ENCODE measurements at regions not wholly inside any gene's neighbourhood (a gene's known extent, or its start where the extent isn't known, plus 50 kb on each side); places are given as distances from the start of the nearest gene placed in this dataset.
A peak's percentile ranks its signal among the peaks of the same experiment; 100 is the strongest.

GRCh38 chr3:177721864-177722785 is 524.8 kb upstream of the TBL1XR1 start:
- no peak for DNase-seq (ENCODE audit: extremely low read depth in 1 of 11, low read depth in 9 of 11, low spot score in 4 of 11)

- DNase-seq (ENCODE audit: extremely low read depth in 1 of 11, low read depth in 9 of 11, low spot score in 4 of 11) = peak in 1 of 11 donors; percentile 17
Measured at GRCh38 chr3:177724020-177724638, 526.8 kb upstream of the TBL1XR1 start.

GRCh38 chr3:177725165-177725564 is 527.9 kb upstream of the TBL1XR1 start:
- DNase-seq (ENCODE audit: extremely low read depth in 1 of 11, low read depth in 9 of 11, low spot score in 4 of 11) = no peak

- DNase-seq (ENCODE audit: extremely low read depth in 1 of 11, low read depth in 9 of 11, low spot score in 4 of 11) = no peak
Measured at GRCh38 chr3:177726807-177727206, 529.5 kb upstream of the TBL1XR1 start.

GRCh38 chr3:177729956-177730681 is 532.8 kb upstream of the TBL1XR1 start:
- peak in 3 of 11 donors; percentile 20 to 32 (median 27) for DNase-seq (ENCODE audit: extremely low read depth in 1 of 11, low read depth in 9 of 11, low spot score in 4 of 11)

GRCh38 chr3:177730814-177731213 is 533.5 kb upstream of the TBL1XR1 start:
- no peak for DNase-seq (ENCODE audit: extremely low read depth in 1 of 11, low read depth in 9 of 11, low spot score in 4 of 11)

- DNase-seq (ENCODE audit: extremely low read depth in 1 of 11, low read depth in 9 of 11, low spot score in 4 of 11) = no peak
Measured at GRCh38 chr3:177731644-177732268, 534.5 kb upstream of the TBL1XR1 start.

GRCh38 chr3:177733233-177733632 is 536.0 kb upstream of the TBL1XR1 start:
- no peak for DNase-seq (ENCODE audit: extremely low read depth in 1 of 11, low read depth in 9 of 11, low spot score in 4 of 11)

GRCh38 chr3:177733936-177734335 is 536.7 kb upstream of the TBL1XR1 start:
- DNase-seq (ENCODE audit: extremely low read depth in 1 of 11, low read depth in 9 of 11, low spot score in 4 of 11) = no peak

GRCh38 chr3:177735431-177735830 is 538.1 kb upstream of the TBL1XR1 start:
- peak in 2 of 11 donors; percentile 33 to 38 for DNase-seq (ENCODE audit: extremely low read depth in 1 of 11, low read depth in 9 of 11, low spot score in 4 of 11)

GRCh38 chr3:177739461-177739860 is 542.2 kb upstream of the TBL1XR1 start:
- no peak for DNase-seq (ENCODE audit: extremely low read depth in 1 of 11, low read depth in 9 of 11, low spot score in 4 of 11)

GRCh38 chr3:177740254-177740653 is 543.0 kb upstream of the TBL1XR1 start:
- DNase-seq (ENCODE audit: extremely low read depth in 1 of 11, low read depth in 9 of 11, low spot score in 4 of 11) = no peak

- no peak for DNase-seq (ENCODE audit: extremely low read depth in 1 of 11, low read depth in 9 of 11, low spot score in 4 of 11)
Measured at GRCh38 chr3:177742273-177742672, 545.0 kb upstream of the TBL1XR1 start.

- DNase-seq (ENCODE audit: extremely low read depth in 1 of 11, low read depth in 9 of 11, low spot score in 4 of 11) = no peak
Measured at GRCh38 chr3:177743173-177743890, 546.0 kb upstream of the TBL1XR1 start.

GRCh38 chr3:177744873-177745606 is 547.8 kb upstream of the TBL1XR1 start:
- DNase-seq (ENCODE audit: extremely low read depth in 1 of 11, low read depth in 9 of 11, low spot score in 4 of 11) = no peak

- no peak for DNase-seq (ENCODE audit: extremely low read depth in 1 of 11, low read depth in 9 of 11, low spot score in 4 of 11)
Measured at GRCh38 chr3:177745607-177746005, 548.3 kb upstream of the TBL1XR1 start.

GRCh38 chr3:177746337-177746933 is 549.2 kb upstream of the TBL1XR1 start:
- no peak for DNase-seq (ENCODE audit: extremely low read depth in 1 of 11, low read depth in 9 of 11, low spot score in 4 of 11)

GRCh38 chr3:177749836-177750235 is 552.6 kb upstream of the TBL1XR1 start:
- no peak for DNase-seq (ENCODE audit: extremely low read depth in 1 of 11, low read depth in 9 of 11, low spot score in 4 of 11)

All from renal cortex interstitium (tissue), 11 donors.